Peyer's patch (tissue), 4 donors: ENCODE measurements at regions not wholly inside any gene's neighbourhood (a gene's known extent, or its start where the extent isn't known, plus 50 kb on each side); places are given as distances from the start of the nearest gene placed in this dataset.

Experiments used
- POLR2A ChIP-seq, 2 donors: fragments of 450-650 bp; IDR thresholded peaks; one replicate each; pipeline ENCODE4 v1.5.1; 2017; ENCODE audit warnings: antibody characterized with exemption in 2 of 2, mild to moderate bottlenecking in 2 of 2, moderate library complexity in 2 of 2
- TF ChIP-seq, protein P1 (sequence below), 6 experiments: fragments of 450-650 bp in 4 of 6; fragments of 200-600 bp in 2 of 6; sonication (generic) in 1 of 6; IDR thresholded peaks; one replicate each; pipeline ENCODE4 v1.5.1; 2017 to 2019; ENCODE audit warnings: antibody characterized with exemption in 6 of 6, mild to moderate bottlenecking in 3 of 6, moderate library complexity in 1 of 6

DNA sequence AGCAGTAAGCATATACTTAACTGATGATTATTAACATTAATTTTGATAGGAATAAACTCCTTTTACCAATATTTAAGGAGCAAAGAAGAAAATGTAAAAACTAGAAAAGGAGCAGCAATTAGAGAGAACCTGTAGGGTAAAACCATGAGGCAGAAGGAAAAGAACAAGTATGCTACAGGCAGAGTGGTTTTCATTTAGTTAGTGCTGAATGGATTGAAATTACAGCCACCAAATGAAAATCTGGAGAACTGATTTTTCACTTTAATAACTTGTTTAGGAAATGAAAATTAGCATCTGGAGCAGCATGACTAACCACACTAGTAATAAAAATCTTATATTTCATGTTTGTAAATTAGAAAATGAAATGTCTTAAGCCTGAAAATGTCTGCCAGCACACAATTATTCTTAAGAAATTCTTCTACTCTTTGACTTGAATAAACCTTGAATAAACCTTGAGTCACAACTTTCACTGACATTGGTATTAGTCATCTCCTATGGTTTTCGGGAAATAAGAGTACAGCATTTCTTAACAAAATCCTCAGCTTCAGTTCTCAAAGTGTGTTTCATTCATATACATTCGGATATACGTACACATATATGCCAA, 1504.9 kb upstream of the C9orf72 start:
- TF ChIP-seq, protein P1, sequence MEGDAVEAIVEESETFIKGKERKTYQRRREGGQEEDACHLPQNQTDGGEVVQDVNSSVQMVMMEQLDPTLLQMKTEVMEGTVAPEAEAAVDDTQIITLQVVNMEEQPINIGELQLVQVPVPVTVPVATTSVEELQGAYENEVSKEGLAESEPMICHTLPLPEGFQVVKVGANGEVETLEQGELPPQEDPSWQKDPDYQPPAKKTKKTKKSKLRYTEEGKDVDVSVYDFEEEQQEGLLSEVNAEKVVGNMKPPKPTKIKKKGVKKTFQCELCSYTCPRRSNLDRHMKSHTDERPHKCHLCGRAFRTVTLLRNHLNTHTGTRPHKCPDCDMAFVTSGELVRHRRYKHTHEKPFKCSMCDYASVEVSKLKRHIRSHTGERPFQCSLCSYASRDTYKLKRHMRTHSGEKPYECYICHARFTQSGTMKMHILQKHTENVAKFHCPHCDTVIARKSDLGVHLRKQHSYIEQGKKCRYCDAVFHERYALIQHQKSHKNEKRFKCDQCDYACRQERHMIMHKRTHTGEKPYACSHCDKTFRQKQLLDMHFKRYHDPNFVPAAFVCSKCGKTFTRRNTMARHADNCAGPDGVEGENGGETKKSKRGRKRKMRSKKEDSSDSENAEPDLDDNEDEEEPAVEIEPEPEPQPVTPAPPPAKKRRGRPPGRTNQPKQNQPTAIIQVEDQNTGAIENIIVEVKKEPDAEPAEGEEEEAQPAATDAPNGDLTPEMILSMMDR (IDR thresholded peaks at IDR 0.05) = no peak
- no peak for TF ChIP-seq POLR2A (IDR thresholded peaks at IDR 0.05)
